ENCODE measurements at regions not wholly inside any gene's neighbourhood (a gene's known extent, or its start where the extent isn't known, plus 50 kb on each side); places are given as distances from the start of the nearest gene placed in this dataset.

DNA sequence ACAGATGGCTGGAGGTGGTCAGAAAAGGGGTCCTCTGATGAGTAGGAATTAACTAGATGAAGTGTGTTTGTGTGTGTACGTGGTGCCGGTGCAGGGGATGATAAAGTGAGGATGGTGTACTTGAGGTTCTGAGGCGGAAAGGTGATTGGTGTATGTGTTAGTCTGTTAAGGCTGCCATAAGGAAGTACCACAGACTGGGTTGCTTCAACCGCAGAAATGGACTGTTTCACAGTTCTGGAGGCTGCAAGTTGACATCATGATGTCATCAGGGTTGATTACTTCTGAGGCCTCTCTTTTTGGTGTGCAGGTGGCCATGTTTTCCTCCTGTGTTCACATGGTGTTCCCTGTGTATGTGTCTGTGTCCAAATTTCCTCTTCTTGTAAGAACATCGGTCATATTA, 202.4 kb upstream of the RGMA start:
- H3K4me1 Mint-ChIP-seq (ENCODE audit: low read depth, unreplicated experiment): peaks cover 15% of the 10 kb centered on the region
- no peaks in the 10 kb centered on the region for H3K36me3 Mint-ChIP-seq (ENCODE audit: unreplicated experiment)
- H3K27me3 Mint-ChIP-seq (ENCODE audit: unreplicated experiment): peaks cover 4% of the 10 kb centered on the region
- peaks cover 2% of the 10 kb centered on the region for H3K9me3 Mint-ChIP-seq (ENCODE audit: unreplicated experiment)
- no peak overlapping the region for H3K27ac Mint-ChIP-seq (ENCODE audit: unreplicated experiment)
- DNase-seq: no peak
- H3K4me3 Mint-ChIP-seq (ENCODE audit: unreplicated experiment): no peak overlapping the region
- TF ChIP-seq, protein P1, sequence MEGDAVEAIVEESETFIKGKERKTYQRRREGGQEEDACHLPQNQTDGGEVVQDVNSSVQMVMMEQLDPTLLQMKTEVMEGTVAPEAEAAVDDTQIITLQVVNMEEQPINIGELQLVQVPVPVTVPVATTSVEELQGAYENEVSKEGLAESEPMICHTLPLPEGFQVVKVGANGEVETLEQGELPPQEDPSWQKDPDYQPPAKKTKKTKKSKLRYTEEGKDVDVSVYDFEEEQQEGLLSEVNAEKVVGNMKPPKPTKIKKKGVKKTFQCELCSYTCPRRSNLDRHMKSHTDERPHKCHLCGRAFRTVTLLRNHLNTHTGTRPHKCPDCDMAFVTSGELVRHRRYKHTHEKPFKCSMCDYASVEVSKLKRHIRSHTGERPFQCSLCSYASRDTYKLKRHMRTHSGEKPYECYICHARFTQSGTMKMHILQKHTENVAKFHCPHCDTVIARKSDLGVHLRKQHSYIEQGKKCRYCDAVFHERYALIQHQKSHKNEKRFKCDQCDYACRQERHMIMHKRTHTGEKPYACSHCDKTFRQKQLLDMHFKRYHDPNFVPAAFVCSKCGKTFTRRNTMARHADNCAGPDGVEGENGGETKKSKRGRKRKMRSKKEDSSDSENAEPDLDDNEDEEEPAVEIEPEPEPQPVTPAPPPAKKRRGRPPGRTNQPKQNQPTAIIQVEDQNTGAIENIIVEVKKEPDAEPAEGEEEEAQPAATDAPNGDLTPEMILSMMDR (IDR thresholded peaks at IDR 0.05; ENCODE audit: partially characterized antibody, unreplicated experiment): no peak

DNA sequence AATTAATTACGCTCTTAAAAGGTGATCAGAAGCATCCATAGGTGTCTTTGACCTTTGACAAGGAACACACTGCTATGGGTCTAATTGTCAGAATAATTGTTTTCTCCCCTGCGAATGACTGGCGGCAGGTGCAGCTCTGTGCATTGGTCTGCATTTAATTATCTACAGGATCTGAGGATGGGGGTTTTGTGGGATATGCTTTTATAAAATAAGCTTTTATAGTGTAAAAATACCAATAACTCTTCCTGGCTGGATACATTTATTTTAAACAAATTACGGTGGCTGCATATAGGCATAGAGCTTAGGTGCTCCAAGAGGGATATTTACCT, 201.6 kb upstream of the RGMA start:
- DNase-seq: no peak
- Mint-ChIP-seq H3K9me3 (ENCODE audit: unreplicated experiment) (peaks cover 2% of the 10 kb centered on the region), H3K4me1 (ENCODE audit: low read depth, unreplicated experiment) (peaks cover 15% of the 10 kb centered on the region), H3K4me3 (ENCODE audit: unreplicated experiment) (no peak overlapping the region), H3K27ac (ENCODE audit: unreplicated experiment) (no peak overlapping the region), H3K27me3 (ENCODE audit: unreplicated experiment) (peaks cover 4% of the 10 kb centered on the region), H3K36me3 (ENCODE audit: unreplicated experiment) (no peaks in the 10 kb centered on the region)
- TF ChIP-seq, protein P1 (IDR thresholded peaks at IDR 0.05; ENCODE audit: partially characterized antibody, unreplicated experiment): no peak

DNA sequence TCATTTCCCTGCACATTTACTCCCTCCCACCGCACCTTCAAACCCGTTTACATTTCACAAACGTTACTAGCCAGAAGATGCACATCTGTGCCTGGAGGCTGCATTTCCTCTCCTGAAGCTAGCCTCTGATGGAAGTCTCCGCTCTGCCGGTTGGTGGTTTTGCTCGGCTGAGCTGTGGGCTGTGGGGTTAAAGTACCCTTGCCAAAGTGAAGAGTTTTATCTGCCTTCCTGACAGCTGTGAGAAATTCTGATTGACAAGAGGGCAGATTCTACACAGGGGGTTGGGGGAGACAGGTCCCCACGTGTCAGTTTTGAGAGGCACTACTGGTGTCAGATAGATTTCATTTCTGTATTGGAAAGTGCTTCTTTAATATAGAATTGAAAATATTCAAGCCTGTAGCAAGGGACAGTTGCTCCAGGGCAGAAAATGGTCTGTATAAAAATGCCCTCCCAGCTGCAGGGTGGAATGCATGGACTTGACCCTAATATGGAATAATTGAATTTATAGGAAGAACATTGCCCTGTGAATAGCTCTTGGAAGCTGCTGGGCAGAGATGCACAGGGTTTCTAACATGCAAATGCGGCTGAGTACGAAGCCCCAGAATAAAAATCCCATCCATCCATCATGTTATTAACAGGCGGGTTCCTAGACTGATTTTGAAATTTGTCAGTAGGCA, 201.1 kb upstream of the RGMA start:
- peaks cover 4% of the 10 kb centered on the region for H3K27me3 Mint-ChIP-seq (ENCODE audit: unreplicated experiment)
- H3K27ac Mint-ChIP-seq (ENCODE audit: unreplicated experiment): no peak overlapping the region
- no peak for DNase-seq
- no peaks in the 10 kb centered on the region for H3K36me3 Mint-ChIP-seq (ENCODE audit: unreplicated experiment)
- TF ChIP-seq, protein P1 (IDR thresholded peaks at IDR 0.05; ENCODE audit: partially characterized antibody, unreplicated experiment): no peak
- peaks cover 2% of the 10 kb centered on the region for H3K9me3 Mint-ChIP-seq (ENCODE audit: unreplicated experiment)
- H3K4me3 Mint-ChIP-seq (ENCODE audit: unreplicated experiment): no peak overlapping the region
- H3K4me1 Mint-ChIP-seq (ENCODE audit: low read depth, unreplicated experiment): peaks cover 15% of the 10 kb centered on the region

DNA sequence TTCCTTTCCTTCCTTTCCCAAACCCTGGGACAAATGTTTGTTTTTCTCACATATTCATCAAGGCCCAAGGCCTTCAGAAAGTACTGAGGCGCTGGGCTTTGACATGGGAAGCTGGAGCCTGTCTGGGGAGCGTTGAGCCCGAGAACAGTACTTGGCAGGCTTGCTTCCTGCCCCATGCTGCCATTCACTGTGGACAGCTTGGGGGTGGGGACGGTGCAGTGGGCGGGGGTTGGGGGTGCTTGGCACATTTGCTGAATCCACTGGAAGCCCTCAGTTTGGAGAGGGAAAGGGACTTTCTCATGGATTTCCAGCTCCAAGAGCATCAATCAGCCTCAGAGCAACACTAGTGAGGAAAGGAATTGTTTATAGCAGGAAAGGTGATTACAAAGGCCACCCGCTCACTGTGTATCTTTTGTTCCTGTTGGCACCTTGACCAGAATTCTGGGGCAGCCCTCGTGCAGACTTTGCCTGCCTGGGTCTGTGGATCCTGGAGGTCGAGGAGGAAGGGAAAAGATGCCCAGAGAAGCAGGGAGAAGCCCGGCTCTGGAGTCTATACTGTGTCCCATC, 199.8 kb upstream of the RGMA start:
- Mint-ChIP-seq H3K27me3 (ENCODE audit: unreplicated experiment) (peaks cover 4% of the 10 kb centered on the region), H3K9me3 (ENCODE audit: unreplicated experiment) (peaks cover 2% of the 10 kb centered on the region), H3K36me3 (ENCODE audit: unreplicated experiment) (no peaks in the 10 kb centered on the region), H3K4me1 (ENCODE audit: low read depth, unreplicated experiment) (peaks cover 15% of the 10 kb centered on the region), H3K4me3 (ENCODE audit: unreplicated experiment) (no peak overlapping the region), H3K27ac (ENCODE audit: unreplicated experiment) (no peak overlapping the region)
- TF ChIP-seq, protein P1 (IDR thresholded peaks at IDR 0.05; ENCODE audit: partially characterized antibody, unreplicated experiment): no peak
- DNase-seq: no peak

DNA sequence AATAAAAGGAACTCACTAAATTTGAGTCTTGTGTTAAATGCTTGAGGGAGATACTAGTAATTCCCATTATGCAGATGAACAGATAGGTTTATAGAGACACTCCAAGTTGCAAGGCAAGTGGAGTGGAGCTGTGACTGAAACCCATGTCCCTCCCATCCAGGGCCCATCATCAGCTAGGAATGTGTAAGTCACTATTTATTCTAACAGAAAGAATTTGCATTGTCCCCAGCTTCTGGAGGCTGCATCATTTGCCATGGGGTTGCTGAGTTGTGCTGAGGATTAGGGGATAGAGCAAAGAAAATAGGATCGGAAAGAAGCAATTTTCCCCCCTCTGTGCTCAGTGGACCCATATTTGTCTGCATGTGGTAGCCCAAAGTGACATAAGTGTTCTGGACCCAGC, 197.4 kb upstream of the RGMA start:
- Mint-ChIP-seq H3K9me3 (ENCODE audit: unreplicated experiment) (peaks cover 2% of the 10 kb centered on the region), H3K4me1 (ENCODE audit: low read depth, unreplicated experiment) (peaks cover 15% of the 10 kb centered on the region), H3K27ac (ENCODE audit: unreplicated experiment) (no peak overlapping the region), H3K4me3 (ENCODE audit: unreplicated experiment) (no peak overlapping the region), H3K36me3 (ENCODE audit: unreplicated experiment) (no peaks in the 10 kb centered on the region), H3K27me3 (ENCODE audit: unreplicated experiment) (peaks cover 4% of the 10 kb centered on the region)
- TF ChIP-seq, protein P1 (IDR thresholded peaks at IDR 0.05; ENCODE audit: partially characterized antibody, unreplicated experiment): no peak
- no peak for DNase-seq
